Activated naive CD4-positive, alpha-beta T cell treated with Interleukin-2 at 50 U/mL for 16 hours (primary cell): ENCODE measurements at regions not wholly inside any gene's neighbourhood (a gene's known extent, or its start where the extent isn't known, plus 50 kb on each side); places are given as distances from the start of the nearest gene placed in this dataset.
"Not testable (repeated sequence)": the region's sequence is repeated elsewhere in the genome, so short reads cannot be mapped to it uniquely, and the experiment has no call there.

Source experiments
- DNase-seq: peaks from one replicate; pipeline ENCODE4 v3.0.0-alpha.2; 2020

GRCh38 chr2:118442996-118443553, 354.8 kb downstream of the INSIG2 start:
- no peak for DNase-seq

- DNase-seq: no peak
These were observed 353.8 kb downstream of the INSIG2 start for GRCh38 chr2:118442046-118442445.

DNA sequence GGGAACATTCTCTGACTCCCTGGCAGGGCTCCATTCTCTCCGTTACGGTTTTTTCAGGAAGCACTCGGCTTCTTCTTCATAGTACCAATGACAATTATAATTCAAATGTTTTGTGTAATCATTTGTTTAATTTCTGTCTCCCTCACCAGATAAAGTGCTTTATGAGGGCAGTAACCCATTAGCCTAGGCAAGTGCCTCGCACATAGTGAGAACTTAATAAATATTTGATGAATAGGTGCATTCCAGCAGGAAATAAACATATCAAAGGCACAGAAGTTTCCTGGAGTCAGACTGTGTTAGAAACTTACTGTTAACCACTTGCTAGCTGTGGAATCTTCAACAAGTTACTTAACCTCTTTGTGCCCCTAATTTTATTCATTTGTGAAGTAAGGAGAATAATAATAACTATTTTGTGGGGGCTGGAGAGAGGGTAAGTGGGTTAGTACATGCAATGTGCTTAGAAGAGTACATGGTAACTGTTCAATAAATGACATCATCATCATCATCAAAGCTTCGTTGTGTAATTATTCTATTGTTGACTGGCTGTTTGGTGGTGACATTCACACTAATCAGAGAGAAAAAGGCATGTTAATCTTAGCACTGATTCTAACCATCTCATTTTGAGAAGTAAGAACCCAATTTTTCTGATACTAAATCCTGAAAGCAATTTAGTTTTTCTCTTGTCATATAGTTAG, 352.3 kb downstream of the INSIG2 start:
- DNase-seq: no peak

DNA sequence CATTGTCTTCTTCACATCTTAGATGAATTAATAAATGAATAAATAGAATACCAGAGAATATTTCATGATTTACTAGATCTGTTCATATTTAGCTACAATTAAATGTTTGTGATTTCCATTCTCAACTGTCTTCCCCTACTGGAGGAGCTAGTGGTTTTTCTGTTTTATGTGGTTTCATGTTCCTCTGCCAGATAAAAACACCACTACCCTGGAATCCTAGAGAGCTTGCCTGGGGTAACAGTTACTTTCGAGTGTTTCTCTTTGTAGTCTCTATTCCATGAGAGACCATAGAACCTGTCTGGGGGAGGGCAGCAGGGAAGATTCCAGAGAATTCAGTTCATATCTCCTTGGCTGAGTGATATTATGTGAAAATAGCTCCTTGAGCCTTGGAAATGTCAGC, 349.2 kb downstream of the INSIG2 start:
- no peak for DNase-seq

GRCh38 chr2:118431997-118432396, 343.7 kb downstream of the INSIG2 start:
- DNase-seq: no peak

- DNase-seq: no peak
These were observed 343.3 kb downstream of the INSIG2 start for GRCh38 chr2:118431586-118431985.

DNA sequence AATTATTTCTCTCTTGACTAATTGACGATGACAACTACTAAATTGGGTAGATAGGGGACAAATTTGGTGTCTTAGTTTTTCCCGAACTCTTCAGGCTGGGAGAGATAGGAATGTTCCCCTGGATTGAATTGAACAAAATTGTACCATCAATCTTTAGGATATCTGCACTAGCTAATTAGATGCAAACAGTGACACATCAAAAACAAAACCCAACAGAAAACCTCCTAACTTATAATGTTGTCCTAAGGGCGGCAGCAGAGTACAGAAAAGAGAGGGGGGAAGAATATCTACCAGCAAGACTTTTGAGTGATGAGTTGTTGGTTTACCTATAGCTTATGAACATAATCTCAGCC, 342.9 kb downstream of the INSIG2 start:
- DNase-seq: no peak

GRCh38 chr2:118430510-118431164, 342.4 kb downstream of the INSIG2 start:
- DNase-seq: no peak

- DNase-seq: no peak
These were observed 336.9 kb downstream of the INSIG2 start for GRCh38 chr2:118425191-118425590.

DNA sequence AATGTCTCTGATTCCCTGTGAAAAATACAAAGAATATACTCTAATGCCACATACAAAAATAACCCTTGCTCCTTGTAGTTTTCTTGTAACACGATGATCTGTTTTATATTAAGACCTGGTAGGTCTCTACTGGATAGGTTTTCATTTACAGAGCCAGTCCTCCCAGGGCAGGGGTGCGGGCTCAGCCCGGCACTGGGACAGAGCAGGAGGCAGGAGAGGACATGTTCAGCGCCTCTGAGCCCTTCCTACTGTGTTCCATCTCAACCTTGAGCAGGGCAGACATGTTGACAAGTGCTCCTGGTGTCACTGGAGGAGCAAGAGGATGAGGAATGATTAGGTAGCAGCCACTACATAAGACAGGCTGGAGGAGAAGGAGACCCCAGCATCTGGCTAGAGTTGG, 335.5 kb downstream of the INSIG2 start:
- no peak for DNase-seq

GRCh38 chr2:118421648-118422047, 333.4 kb downstream of the INSIG2 start:
- DNase-seq: no peak

GRCh38 chr2:118417406-118418120, 329.3 kb downstream of the INSIG2 start:
- DNase-seq: no peak

DNA sequence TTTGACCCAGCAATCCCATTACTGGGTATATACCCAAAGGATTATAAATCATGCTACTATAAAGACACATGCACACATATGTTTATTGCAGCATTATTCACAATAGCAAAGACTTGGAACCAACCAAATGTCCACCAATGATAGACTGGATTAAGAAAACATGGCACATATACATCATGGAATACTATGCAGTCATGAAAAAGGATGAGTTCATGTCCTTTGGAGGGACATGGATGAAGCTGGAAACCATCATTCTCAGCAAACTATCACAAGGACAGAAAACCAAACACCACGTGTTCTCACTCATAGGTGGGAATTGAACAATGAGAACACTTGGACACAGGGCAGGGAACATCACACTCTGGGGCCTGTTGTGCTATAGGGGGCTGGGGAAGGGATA, 326.9 kb downstream of the INSIG2 start:
- not testable (repeated sequence) for DNase-seq

DNA sequence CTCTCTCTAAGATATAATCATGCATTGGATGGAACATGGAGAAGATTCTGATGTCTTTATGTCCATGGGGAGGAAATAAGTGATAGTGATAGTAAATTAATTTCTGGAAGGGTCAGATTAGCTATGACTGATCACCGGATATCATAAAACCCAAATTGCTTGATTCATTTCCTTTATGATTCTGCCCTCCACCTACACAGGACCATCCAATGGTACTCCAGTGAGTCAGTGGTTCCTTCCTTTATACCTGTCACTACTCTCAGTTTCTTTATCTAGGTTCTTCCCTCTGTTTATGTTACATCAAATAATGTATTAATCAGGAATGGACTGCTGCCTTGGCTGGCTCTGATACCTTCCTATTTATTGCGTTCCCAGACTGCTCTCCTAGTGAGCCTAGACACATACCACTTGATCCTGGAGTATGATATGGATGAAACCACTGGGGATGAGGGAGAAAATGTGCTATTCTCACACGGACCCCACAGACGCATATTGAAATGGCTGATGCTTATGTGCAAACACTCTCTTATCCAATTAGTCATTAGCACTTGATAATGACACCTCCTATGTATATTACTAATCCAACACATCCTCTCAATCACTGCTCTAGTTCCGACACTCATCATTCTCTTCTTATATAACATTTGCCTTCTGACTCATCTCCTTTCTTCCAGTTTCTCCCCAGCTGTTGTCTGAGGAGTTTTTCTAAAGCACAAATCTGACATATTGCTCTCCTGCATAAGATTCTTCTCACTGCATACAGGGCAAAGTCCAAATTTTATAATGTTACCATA, 315.6 kb downstream of the INSIG2 start:
- no peak for DNase-seq

DNA sequence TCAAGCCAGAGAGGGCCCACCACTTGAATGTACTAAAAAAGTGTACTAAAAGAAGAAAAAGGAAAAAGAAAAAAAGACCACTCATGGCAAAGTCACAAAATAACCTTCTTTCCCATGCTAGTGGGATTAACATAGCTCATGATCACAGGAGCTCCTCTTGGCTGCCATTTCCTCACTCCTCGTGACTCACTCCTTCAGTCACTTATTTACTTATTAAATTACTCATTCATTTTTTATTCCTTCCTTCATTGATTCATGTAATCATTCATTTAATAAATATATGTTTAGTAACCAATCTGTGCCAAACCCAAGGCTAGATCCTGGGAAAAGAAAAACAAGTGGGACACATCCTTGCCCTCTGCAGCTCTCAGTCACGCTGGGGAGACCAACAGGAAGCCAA, 300.5 kb downstream of the INSIG2 start:
- no peak for DNase-seq

GRCh38 chr2:118387509-118387908, 299.2 kb downstream of the INSIG2 start:
- DNase-seq: no peak

DNA sequence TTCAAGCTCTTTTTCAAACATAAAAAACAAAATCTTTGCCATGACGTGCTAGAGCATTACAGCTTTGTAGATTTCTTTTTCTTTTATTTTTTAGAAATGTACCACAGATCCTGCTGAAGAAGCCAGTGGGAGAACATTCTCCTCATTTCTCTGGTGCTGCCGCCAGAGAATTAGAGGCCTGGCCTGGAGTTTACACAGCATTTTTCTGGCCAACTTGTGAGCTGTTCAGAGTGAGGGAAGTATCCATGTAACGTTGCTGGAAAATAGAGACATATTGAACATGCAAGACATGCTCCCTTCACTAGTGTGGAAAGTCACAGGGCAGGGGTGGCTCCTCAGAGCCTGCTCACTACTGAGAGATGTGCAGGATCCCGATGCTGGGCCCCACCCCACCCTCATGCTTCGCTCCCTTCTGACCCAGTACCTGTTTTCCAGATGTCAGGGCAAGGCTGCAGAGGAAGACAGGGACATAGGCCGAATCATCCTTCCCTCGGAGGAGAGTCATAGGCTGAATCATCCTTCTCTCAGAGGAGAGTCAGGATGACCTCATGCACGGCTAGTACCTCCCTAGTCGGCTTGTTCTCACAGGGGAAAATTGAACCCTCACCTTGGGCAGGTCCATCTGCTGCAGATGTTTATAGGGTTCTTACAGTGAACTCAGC, 298.5 kb downstream of the INSIG2 start:
- DNase-seq: no peak

DNA sequence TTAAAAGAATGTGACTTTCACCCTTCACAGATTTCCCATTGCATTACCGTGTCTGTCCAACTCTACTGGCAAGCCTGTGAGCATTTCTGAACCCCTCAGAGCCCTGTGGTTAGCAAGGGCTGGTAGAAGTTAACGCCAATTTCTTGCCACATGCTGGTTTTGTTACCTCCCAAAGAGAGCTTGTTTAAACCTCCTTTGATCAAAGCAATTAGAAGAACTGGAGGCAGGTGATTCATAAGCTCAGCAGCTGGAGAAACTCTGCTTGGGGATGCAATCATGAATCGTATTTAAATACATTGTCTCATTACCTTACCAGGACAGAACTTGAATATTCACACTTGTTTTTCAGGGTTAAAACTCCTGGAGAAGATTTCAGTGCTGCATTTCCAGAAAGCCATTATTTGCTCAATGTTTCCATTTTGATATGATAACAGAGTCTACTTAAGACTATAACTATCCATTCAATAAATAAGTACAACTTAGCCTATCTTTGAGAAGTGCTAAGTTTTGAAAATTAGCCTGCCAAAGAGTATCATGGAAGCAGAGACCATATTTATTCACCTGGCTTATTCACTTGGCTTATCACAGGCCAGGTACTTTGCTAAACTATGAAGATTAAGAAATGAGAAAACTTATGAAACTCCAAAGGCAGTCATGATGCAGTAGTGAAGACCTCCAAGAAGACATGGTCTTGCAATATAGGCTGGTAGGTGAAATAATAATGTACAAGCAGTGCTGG, 292.8 kb downstream of the INSIG2 start:
- DNase-seq: no peak

GRCh38 chr2:118375907-118376485, 287.7 kb downstream of the INSIG2 start:
- DNase-seq: no peak

- no peak for DNase-seq
These were observed 286.9 kb downstream of the INSIG2 start for GRCh38 chr2:118374974-118375755.
